K562 (cell line): ENCODE measurements at regions not wholly inside any gene's neighbourhood (a gene's known extent, or its start where the extent isn't known, plus 50 kb on each side); places are given as distances from the start of the nearest gene placed in this dataset.

ENCODE experiments used
- CEBPG ChIP-seq, 3 experiments: fragments of 200-800 bp in 1 of 3; sonication (Bioruptor generic) in 1 of 3; sonication (generic) in 1 of 3; formaldehyde crosslinking in 1 of 3; IDR thresholded peaks in 2 of 3; conservative IDR thresholded peaks in 1 of 3; 2 replicates each; pipeline versions ENCODE4 v1.6.1 to v1.8.0; 2016 to 2022; ENCODE audit warnings: missing compliant biosample characterization in 2 of 3, missing genetic modification characterization in 2 of 3, mild to moderate bottlenecking in 1 of 3, missing genetic modification reagents in 1 of 3
- CREB3 ChIP-seq: fragments of 450-650 bp; conservative IDR thresholded peaks from 2 replicates; pipeline ENCODE4 v1.6.1; 2016; ENCODE audit warnings: missing genetic modification characterization, low read depth, mild to moderate bottlenecking, missing compliant biosample characterization, moderate library complexity
- FOXP1 ChIP-seq: sonication (generic); formaldehyde crosslinking; IDR thresholded peaks from 2 replicates; pipeline ENCODE4 v1.8.0; 2022; ENCODE audit warnings: mild to moderate bottlenecking, missing genetic modification reagents
- NR1H2 ChIP-seq: sonication (generic); formaldehyde crosslinking; IDR thresholded peaks from 2 replicates; pipeline ENCODE4 v1.4.0; 2020; ENCODE audit warnings: mild to moderate bottlenecking, missing genetic modification reagents
- RBBP5 ChIP-seq: fragments of 200-600 bp; sonication (generic); IDR thresholded peaks from 2 replicates; pipeline ENCODE4 v1.6.1; 2012; ENCODE audit warnings: borderline replicate concordance, mild to moderate bottlenecking, low read length, control low read depth, inconsistent platforms; ENCODE audit not compliant: insufficient read depth, poor library complexity, severe bottlenecking
- SMC3 ChIP-seq: conservative IDR thresholded peaks from 2 replicates; pipeline ENCODE4 v1.6.1; 2011; ENCODE audit warnings: low read depth, low read length, improper control_type of control experiment; ENCODE audit not compliant: insufficient read depth
- TOE1 ChIP-seq, 2 experiments: fragments of 450-650 bp in 1 of 2; sonication (generic) in 1 of 2; formaldehyde crosslinking in 1 of 2; IDR thresholded peaks; 2 replicates each; pipeline versions ENCODE4 v1.7.1 to v1.8.0; 2016 to 2022; ENCODE audit warnings: borderline replicate concordance in 2 of 2, mild to moderate bottlenecking in 2 of 2, antibody characterized with exemption in 1 of 2, inconsistent platforms in 1 of 2, low read depth in 1 of 2, missing genetic modification reagents in 1 of 2, moderate library complexity in 1 of 2
- VEZF1 ChIP-seq: fragments of 200-800 bp; sonication (Bioruptor generic); IDR thresholded peaks from 2 replicates; pipeline ENCODE4 v1.6.1; 2017; ENCODE audit warnings: missing genetic modification characterization, missing compliant biosample characterization
- ZKSCAN8 ChIP-seq: fragments of 200-800 bp; sonication (Bioruptor generic); IDR thresholded peaks from 2 replicates; pipeline ENCODE4 v1.6.1; 2016; ENCODE audit warnings: missing genetic modification characterization, missing compliant biosample characterization
- ZNF592 ChIP-seq: fragments of 450-650 bp; IDR thresholded peaks from 2 replicates; pipeline ENCODE4 v1.6.1; 2017; ENCODE audit warnings: antibody characterized with exemption, mild to moderate bottlenecking

GRCh38 chr16:85527767-85528297 is 85.3 kb upstream of the GSE1 start (continued):
- TF ChIP-seq CEBPG (CRISPR knock-in tag; IDR thresholded peaks at IDR 0.05), result no peak
- TF ChIP-seq CEBPG (tag; conservative IDR thresholded peaks at IDR 0.05 in 1 of 2, IDR thresholded peaks at IDR 0.05 in 1 of 2), result no peak
- TF ChIP-seq ZNF592, result 0 out of 2 replicates have a peak, but pooled peaks have one; percentile 36
- 0 out of 2 replicates have a peak, but pooled peaks have one; percentile 37 for TF ChIP-seq CREB3
- TF ChIP-seq NR1H2 (CRISPR knock-in tag), result no peak
- TF ChIP-seq VEZF1 (CRISPR knock-in tag), result 0 out of 2 replicates have a peak, but pooled peaks have one; percentile 9
- TF ChIP-seq ZKSCAN8, result 0 out of 2 replicates have a peak, but pooled peaks have one; percentile 2
- TF ChIP-seq SMC3, result no peak
- no peak for TF ChIP-seq FOXP1 (CRISPR knock-in tag)
- TF ChIP-seq TOE1 (IDR thresholded peaks at IDR 0.05; ENCODE audit: borderline replicate concordance), result no peak
- no peak for TF ChIP-seq TOE1 (CRISPR knock-in tag; IDR thresholded peaks at IDR 0.05; ENCODE audit: borderline replicate concordance, low read depth)
- no peak for TF ChIP-seq RBBP5
